OCI-LY7 (cell line): ENCODE measurements at regions not wholly inside any gene's neighbourhood (a gene's known extent, or its start where the extent isn't known, plus 50 kb on each side); places are given as distances from the start of the nearest gene placed in this dataset.

ENCODE experiments used
- EZH2phosphoT487 ChIP-seq: fragments of 200-600 bp; sonication (generic); IDR thresholded peaks from 2 replicates; pipeline ENCODE4 v1.6.1; 2018; ENCODE audit warnings: low read depth, borderline replicate concordance, mild to moderate bottlenecking, mixed run types, antibody characterized with exemption, low read length, moderate library complexity, mixed read lengths
- TF ChIP-seq, protein P1 (sequence below): fragments of 200-600 bp; sonication (generic); conservative IDR thresholded peaks from 2 replicates; pipeline ENCODE4 v1.5.1; 2014; ENCODE audit warnings: mild to moderate bottlenecking, antibody characterized with exemption, low read length, moderate library complexity, mixed read lengths

DNA sequence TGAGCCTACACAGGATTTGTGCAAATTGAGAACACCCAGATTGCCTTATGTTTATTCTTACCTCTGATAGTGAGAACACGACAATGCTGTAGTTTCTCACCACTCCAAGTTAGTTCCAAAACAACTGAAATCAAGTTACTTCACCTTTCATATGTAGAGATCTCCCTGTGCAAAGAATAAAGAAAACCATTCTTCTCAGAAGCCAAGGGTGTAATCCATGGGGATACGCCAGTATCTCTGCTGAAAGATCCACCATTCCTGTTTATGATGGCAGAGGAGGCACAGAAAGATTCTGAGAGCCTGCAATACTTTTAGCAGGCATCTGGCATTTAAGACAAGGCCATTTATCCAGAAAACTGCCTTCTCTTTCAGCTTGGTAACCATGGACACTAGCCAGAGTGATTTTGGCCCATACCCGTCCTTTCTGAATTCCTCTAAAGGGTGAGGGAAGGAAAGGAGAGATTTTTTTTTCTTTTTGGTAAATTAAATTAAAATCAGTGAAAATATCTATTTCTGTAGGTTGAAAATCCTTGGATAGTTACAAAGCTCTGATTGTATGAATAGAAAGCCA, 355.4 kb upstream of the FAR2 start:
- TF ChIP-seq, protein P1, sequence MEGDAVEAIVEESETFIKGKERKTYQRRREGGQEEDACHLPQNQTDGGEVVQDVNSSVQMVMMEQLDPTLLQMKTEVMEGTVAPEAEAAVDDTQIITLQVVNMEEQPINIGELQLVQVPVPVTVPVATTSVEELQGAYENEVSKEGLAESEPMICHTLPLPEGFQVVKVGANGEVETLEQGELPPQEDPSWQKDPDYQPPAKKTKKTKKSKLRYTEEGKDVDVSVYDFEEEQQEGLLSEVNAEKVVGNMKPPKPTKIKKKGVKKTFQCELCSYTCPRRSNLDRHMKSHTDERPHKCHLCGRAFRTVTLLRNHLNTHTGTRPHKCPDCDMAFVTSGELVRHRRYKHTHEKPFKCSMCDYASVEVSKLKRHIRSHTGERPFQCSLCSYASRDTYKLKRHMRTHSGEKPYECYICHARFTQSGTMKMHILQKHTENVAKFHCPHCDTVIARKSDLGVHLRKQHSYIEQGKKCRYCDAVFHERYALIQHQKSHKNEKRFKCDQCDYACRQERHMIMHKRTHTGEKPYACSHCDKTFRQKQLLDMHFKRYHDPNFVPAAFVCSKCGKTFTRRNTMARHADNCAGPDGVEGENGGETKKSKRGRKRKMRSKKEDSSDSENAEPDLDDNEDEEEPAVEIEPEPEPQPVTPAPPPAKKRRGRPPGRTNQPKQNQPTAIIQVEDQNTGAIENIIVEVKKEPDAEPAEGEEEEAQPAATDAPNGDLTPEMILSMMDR, result no peak
- no peak for TF ChIP-seq EZH2phosphoT487
